Mesenchymal stem cell (in vitro differentiated cells and primary cell): ENCODE measurements at regions not wholly inside any gene's neighbourhood (a gene's known extent, or its start where the extent isn't known, plus 50 kb on each side); places are given as distances from the start of the nearest gene placed in this dataset.
"Not testable (repeated sequence)": the region's sequence is repeated elsewhere in the genome, so short reads cannot be mapped to it uniquely, and the experiment has no call there.

Source experiments
- DNase-seq: peaks from one replicate; pipeline ENCODE4 v3.0.0-alpha.2; 2013
- H2AFZ ChIP-seq: one replicate; pipeline ENCODE4 v1.6.1; 2013; ENCODE audit warnings: low read depth, mild to moderate bottlenecking, control low read depth, inconsistent platforms, low read length, moderate library complexity
- H2AK5ac ChIP-seq: 2 replicates; pipeline ENCODE4 v1.6.1; 2013; ENCODE audit warnings: low read length, moderate library complexity, mild to moderate bottlenecking, inconsistent platforms; ENCODE audit not compliant: severe bottlenecking
- H2BK120ac ChIP-seq: one replicate; pipeline ENCODE4 v1.6.1; 2013; ENCODE audit warnings: low read depth, mild to moderate bottlenecking, inconsistent platforms, low read length, moderate library complexity
- H2BK12ac ChIP-seq, 2 experiments: one replicate each; pipeline ENCODE4 v1.6.1; 2013; ENCODE audit warnings: inconsistent platforms in 2 of 2, low read length in 2 of 2, mild to moderate bottlenecking in 2 of 2, moderate library complexity in 2 of 2, control low read depth in 1 of 2
- H2BK15ac ChIP-seq: one replicate; pipeline ENCODE4 v1.6.1; 2013; ENCODE audit warnings: mild to moderate bottlenecking, low read depth, inconsistent platforms; ENCODE audit not compliant: poor library complexity, severe bottlenecking
- H2BK5ac ChIP-seq: 2 replicates; pipeline ENCODE4 v1.6.1; 2013; ENCODE audit warnings: low read depth, mild to moderate bottlenecking, low read length, control low read depth, inconsistent platforms; ENCODE audit not compliant: poor library complexity, severe bottlenecking
- H3K14ac ChIP-seq, 2 experiments: one replicate each; pipeline ENCODE4 v1.6.1; 2013; ENCODE audit warnings: inconsistent platforms in 2 of 2, low read length in 2 of 2, control low read depth in 1 of 2, mild to moderate bottlenecking in 1 of 2, moderate library complexity in 1 of 2
- H3K18ac ChIP-seq, 2 experiments: one replicate each; pipeline ENCODE4 v1.6.1; 2013; ENCODE audit warnings: inconsistent platforms in 2 of 2, low read length in 2 of 2, control low read depth in 1 of 2, low read depth in 1 of 2, mild to moderate bottlenecking in 1 of 2
- H3K23ac ChIP-seq, 2 experiments: one replicate each; pipeline ENCODE4 v1.6.1; 2013; ENCODE audit warnings: inconsistent platforms in 2 of 2, low read length in 2 of 2, mild to moderate bottlenecking in 2 of 2, moderate library complexity in 2 of 2, control low read depth in 1 of 2
- H3K27ac ChIP-seq: 2 replicates; pipeline ENCODE4 v1.5.1; 2013; ENCODE audit warnings: mild to moderate bottlenecking, moderate library complexity, low read length, control low read depth, inconsistent platforms; ENCODE audit not compliant: poor library complexity, severe bottlenecking
- H3K27me3 ChIP-seq, 2 experiments: 2 replicates each; pipeline versions ENCODE4 v1.6.1 to v1.7.0; 2013; ENCODE audit warnings: low read length in 2 of 2, mild to moderate bottlenecking in 2 of 2, moderate library complexity in 2 of 2, control low read depth in 1 of 2, inconsistent platforms in 1 of 2; ENCODE audit not compliant: control insufficient read depth in 1 of 2, insufficient read depth in 1 of 2
- H3K36me3 ChIP-seq, 2 experiments: 2 replicates each; pipeline versions ENCODE4 v1.6.1 to v1.7.0; 2013; ENCODE audit warnings: low read length in 2 of 2, control low read depth in 1 of 2, inconsistent platforms in 1 of 2, low read depth in 1 of 2, mild to moderate bottlenecking in 1 of 2; ENCODE audit not compliant: insufficient read depth in 2 of 2, control insufficient read depth in 1 of 2
- H3K4ac ChIP-seq, 2 experiments: one replicate each; pipeline ENCODE4 v1.6.1; 2013; ENCODE audit warnings: inconsistent platforms in 2 of 2, low read length in 2 of 2, mild to moderate bottlenecking in 2 of 2, moderate library complexity in 2 of 2, control low read depth in 1 of 2, low read depth in 1 of 2
- H3K4me1 ChIP-seq: 2 replicates; pipeline ENCODE4 v1.6.1; 2013; ENCODE audit warnings: low read depth, low read length, control low read depth; ENCODE audit not compliant: control insufficient read depth, insufficient read depth
- H3K4me2 ChIP-seq: 2 replicates; pipeline ENCODE4 v1.6.1; 2013; ENCODE audit warnings: low read length, mild to moderate bottlenecking, inconsistent platforms; ENCODE audit not compliant: poor library complexity, severe bottlenecking
- H3K4me3 ChIP-seq, 2 experiments: 2 replicates each; pipeline versions ENCODE4 v1.5.1 to v1.7.0; 2013; ENCODE audit warnings: low read length in 2 of 2, mild to moderate bottlenecking in 2 of 2, control low read depth in 1 of 2, low read depth in 1 of 2; ENCODE audit not compliant: insufficient read depth in 1 of 2
- H3K79me1 ChIP-seq: replicated peaks from 2 replicates; pipeline ENCODE4 v1.6.1; 2013; ENCODE audit warnings: mild to moderate bottlenecking, control low read depth, low read length, inconsistent platforms; ENCODE audit not compliant: poor library complexity, severe bottlenecking
- H3K9ac ChIP-seq: 2 replicates; pipeline ENCODE4 v1.7.0; 2013; ENCODE audit warnings: mild to moderate bottlenecking, low read length, moderate library complexity
- H3K9me3 ChIP-seq: 2 replicates; pipeline ENCODE4 v1.7.0; 2013; ENCODE audit warnings: mild to moderate bottlenecking, low read length; ENCODE audit not compliant: control insufficient read depth
- H4K8ac ChIP-seq: one replicate; pipeline ENCODE4 v1.6.1; 2013; ENCODE audit warnings: inconsistent platforms, mild to moderate bottlenecking, low read length, moderate library complexity
- H4K91ac ChIP-seq: one replicate; pipeline ENCODE4 v1.6.1; 2013; ENCODE audit warnings: mild to moderate bottlenecking, low read length, inconsistent platforms
- WGBS: methylation state at CpG from one replicate; pipeline ENCODE4 v1.1.7; 2013; ENCODE audit warnings: mixed read lengths; 5-methylcytosine and 5-hydroxymethylcytosine counted together

DNA sequence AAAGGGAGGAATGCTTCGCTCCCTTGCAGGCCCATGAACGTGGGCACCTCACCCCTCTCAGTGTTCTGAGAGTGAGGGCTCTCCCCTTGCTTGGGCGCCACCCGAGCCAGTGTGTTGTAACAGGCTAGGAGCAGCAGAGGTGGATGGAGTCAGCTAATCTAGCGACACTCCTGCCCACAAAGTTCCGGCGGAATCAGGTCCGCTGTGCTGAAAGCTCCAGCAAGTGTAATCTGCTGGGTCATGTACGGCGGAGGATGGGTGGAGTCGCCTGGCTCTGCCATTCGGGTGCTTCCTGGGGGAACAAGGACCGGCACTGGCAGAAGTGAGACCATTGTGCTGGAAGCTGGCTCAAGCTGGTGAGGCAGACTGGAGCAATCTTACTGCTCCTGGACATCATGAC is 1310.1 kb downstream of the EPHA7 start:
- no peak overlapping the region for H3K23ac ChIP-seq
- no peak overlapping the region for H3K9ac ChIP-seq
- H3K27me3 ChIP-seq: no peaks in the 10 kb centered on the region
- H3K79me1 ChIP-seq: no peaks in the 10 kb centered on the region
- no peak overlapping the region for H3K4me2 ChIP-seq
- no peak overlapping the region for H2AFZ ChIP-seq
- H2BK12ac ChIP-seq: no peak overlapping the region
- H2BK120ac ChIP-seq: no peak overlapping the region
- no peaks in the 10 kb centered on the region for H3K4me1 ChIP-seq
- H3K4ac ChIP-seq: no peak overlapping the region
- no peak overlapping the region for H4K91ac ChIP-seq
- H3K4me3 ChIP-seq: no peak overlapping the region
- no peak for DNase-seq
- H2BK5ac ChIP-seq: no peak overlapping the region
- H3K9me3 ChIP-seq: peaks cover 6% of the 10 kb centered on the region
- H4K8ac ChIP-seq: no peak overlapping the region
- no peak overlapping the region for H3K27ac ChIP-seq
- WGBS: 95% methylated on average over 13 of the region's 13 CpGs
- H3K18ac ChIP-seq: no peak overlapping the region
- no peak overlapping the region for H2AK5ac ChIP-seq
- no peaks in the 10 kb centered on the region for H3K36me3 ChIP-seq
- no peak overlapping the region for H3K14ac ChIP-seq
- no peak overlapping the region for H2BK15ac ChIP-seq

DNA sequence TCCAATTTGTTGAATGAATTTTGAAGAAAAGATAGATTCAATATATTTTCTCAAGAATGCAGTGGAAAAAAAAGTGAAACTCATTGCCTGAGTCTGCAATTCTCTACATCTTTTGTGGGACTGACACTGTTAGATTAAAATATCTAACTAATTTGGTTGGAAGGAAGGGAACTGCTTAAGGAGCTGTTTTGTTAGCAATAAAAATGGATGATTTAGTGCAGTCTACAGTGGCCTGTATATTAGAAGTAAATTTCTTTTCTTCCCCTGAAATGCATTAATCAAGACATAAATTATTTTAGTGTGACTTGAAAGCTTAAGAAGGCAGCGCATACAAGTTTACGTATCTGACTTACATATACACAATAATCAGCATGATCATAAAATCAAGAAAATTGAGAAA is 1332.6 kb downstream of the EPHA7 start:
- Histone ChIP-seq H3K79me1 (no peaks in the 10 kb centered on the region), H2BK120ac (no peak overlapping the region), H2BK15ac (no peak overlapping the region), H3K18ac (no peak overlapping the region), H3K4me3 (no peak overlapping the region), H2BK5ac (no peak overlapping the region), H3K4me2 (no peak overlapping the region), H2AFZ (no peak overlapping the region), H2AK5ac (no peak overlapping the region), H3K9me3 (no peaks in the 10 kb centered on the region), H3K9ac (no peak overlapping the region), H3K14ac (no peak overlapping the region), H3K27me3 (no peaks in the 10 kb centered on the region), H3K4me1 (no peaks in the 10 kb centered on the region), H3K23ac (no peak overlapping the region), H2BK12ac (no peak overlapping the region), H4K91ac (no peak overlapping the region), H3K27ac (no peak overlapping the region), H3K4ac (no peak overlapping the region), H4K8ac (no peak overlapping the region), H3K36me3 (no peaks in the 10 kb centered on the region)
- no CpG with 5 or more reads among the region's 2 CpGs for WGBS
- no peak for DNase-seq

DNA sequence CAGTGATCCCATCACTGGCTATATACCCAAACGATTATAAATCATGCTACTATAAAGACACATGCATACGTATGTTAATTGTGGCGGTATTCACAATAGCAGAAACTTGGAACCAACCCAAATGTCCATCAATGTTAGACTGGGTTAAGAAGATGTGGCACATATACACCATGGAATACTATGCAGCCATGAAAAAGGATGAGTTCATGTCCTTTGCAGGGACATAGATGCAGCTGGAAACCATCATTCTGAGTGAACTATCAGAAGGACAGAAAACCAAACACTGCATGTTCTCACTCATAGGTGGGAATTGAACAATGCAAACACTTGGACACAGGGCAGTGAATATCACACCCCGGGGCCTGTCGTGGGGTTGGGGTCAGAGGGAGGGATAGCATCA is 1335.4 kb downstream of the EPHA7 start:
- not testable (repeated sequence) for H3K79me1 ChIP-seq, H3K18ac ChIP-seq, H3K27ac ChIP-seq, H3K14ac ChIP-seq, DNase-seq, H3K27me3 ChIP-seq, H4K91ac ChIP-seq, H3K4ac ChIP-seq, H4K8ac ChIP-seq, H2AFZ ChIP-seq, H3K9ac ChIP-seq, H3K9me3 ChIP-seq, H2BK12ac ChIP-seq, H2BK120ac ChIP-seq, H2AK5ac ChIP-seq, H3K23ac ChIP-seq, H2BK5ac ChIP-seq, H2BK15ac ChIP-seq, H3K4me1 ChIP-seq, H3K36me3 ChIP-seq, H3K4me2 ChIP-seq, H3K4me3 ChIP-seq
- 92% methylated on average over 5 of the region's 5 CpGs for WGBS

DNA sequence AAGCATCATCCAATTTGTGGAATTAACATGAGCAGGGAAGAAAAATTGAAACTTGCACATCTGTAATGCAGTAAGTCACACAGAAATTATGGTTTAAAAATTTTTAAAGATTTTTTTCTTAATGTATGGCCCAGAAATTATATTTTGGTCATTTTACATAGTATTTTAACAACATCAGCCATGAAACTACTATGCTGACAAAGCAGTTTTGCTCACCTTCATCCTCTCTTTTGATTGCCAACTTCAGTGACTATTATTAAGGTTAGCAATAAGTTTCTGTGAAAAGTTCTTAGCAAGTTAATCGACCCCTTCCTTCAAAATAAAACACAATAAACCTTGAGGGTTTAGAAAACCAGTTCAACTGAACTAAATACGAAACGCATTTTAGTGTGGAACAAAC is 1347.0 kb downstream of the EPHA7 start:
- Histone ChIP-seq H3K27ac (no peak overlapping the region), H3K9ac (no peak overlapping the region), H3K9me3 (no peaks in the 10 kb centered on the region), H4K91ac (no peak overlapping the region), H2BK15ac (no peak overlapping the region), H4K8ac (no peak overlapping the region), H3K23ac (no peak overlapping the region), H2BK5ac (no peak overlapping the region), H3K4me1 (no peaks in the 10 kb centered on the region), H2BK12ac (no peak overlapping the region), H3K4ac (no peak overlapping the region), H3K18ac (no peak overlapping the region), H3K27me3 (no peaks in the 10 kb centered on the region), H3K79me1 (no peaks in the 10 kb centered on the region), H3K4me2 (no peak overlapping the region), H2BK120ac (no peak overlapping the region), H3K36me3 (no peaks in the 10 kb centered on the region), H2AFZ (no peak overlapping the region), H2AK5ac (no peak overlapping the region), H3K14ac (no peak overlapping the region), H3K4me3 (no peak overlapping the region)
- WGBS: 93% methylated on average over 3 of the region's 3 CpGs
- no peak for DNase-seq
